ENCODE measurements at regions not wholly inside any gene's neighbourhood (a gene's known extent, or its start where the extent isn't known, plus 50 kb on each side); places are given as distances from the start of the nearest gene placed in this dataset.

DNA sequence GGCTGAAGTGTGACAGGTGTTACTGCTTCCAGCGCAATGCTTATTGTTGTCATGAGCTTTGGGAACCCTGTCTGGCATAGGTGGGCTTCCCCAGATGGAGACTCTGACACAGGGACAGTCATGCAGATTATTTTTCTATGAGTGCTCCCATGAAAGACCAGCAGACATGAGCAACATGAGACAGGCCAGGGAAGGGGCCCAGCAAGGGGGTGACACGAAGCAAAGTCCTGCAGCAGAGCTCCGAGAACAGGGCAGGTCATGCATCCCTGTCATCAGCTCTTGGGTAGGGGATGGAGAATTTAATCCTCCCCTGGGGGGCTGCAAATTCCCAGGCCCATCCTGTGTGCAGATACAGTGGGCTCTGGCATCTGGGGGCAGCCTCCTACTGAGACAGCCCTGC, 77.4 kb downstream of the CTAGE1 start:
- H3K36me3 ChIP-seq, result no peaks in the 10 kb centered on the region
- no peaks in the 10 kb centered on the region for H3K27me3 ChIP-seq
- WGBS, 2 donors (ENCODE audit: low coverage in 1 of 2), result 90% methylated on average over 3 of the region's 3 CpGs; no CpG with 5 or more reads in 1 of the 2 donors
- no peaks in the 10 kb centered on the region for H3K9me3 ChIP-seq
- no peak overlapping the region for H3K4me3 ChIP-seq
- peaks cover 0 to 17% (median 0%) of the 10 kb centered on the region in 3 donors for H3K4me1 ChIP-seq
- TF ChIP-seq EP300 (IDR thresholded peaks at IDR 0.05), result no peak
- TF ChIP-seq, protein P1, sequence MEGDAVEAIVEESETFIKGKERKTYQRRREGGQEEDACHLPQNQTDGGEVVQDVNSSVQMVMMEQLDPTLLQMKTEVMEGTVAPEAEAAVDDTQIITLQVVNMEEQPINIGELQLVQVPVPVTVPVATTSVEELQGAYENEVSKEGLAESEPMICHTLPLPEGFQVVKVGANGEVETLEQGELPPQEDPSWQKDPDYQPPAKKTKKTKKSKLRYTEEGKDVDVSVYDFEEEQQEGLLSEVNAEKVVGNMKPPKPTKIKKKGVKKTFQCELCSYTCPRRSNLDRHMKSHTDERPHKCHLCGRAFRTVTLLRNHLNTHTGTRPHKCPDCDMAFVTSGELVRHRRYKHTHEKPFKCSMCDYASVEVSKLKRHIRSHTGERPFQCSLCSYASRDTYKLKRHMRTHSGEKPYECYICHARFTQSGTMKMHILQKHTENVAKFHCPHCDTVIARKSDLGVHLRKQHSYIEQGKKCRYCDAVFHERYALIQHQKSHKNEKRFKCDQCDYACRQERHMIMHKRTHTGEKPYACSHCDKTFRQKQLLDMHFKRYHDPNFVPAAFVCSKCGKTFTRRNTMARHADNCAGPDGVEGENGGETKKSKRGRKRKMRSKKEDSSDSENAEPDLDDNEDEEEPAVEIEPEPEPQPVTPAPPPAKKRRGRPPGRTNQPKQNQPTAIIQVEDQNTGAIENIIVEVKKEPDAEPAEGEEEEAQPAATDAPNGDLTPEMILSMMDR (IDR thresholded peaks at IDR 0.05), result no peak
- no peak for TF ChIP-seq POLR2A (IDR thresholded peaks at IDR 0.05)
- no peak for TF ChIP-seq POLR2AphosphoS5 (IDR thresholded peaks at IDR 0.05)
- no peak overlapping the region for H3K27ac ChIP-seq
- ATAC-seq, result no peak

- no peak for ATAC-seq
- Histone ChIP-seq H3K9me3 (no peaks in the 10 kb centered on the region), H3K4me1 (peaks cover 0 to 13% (median 0%) of the 10 kb centered on the region in 3 donors), H3K27me3 (no peaks in the 10 kb centered on the region), H3K4me3 (no peak overlapping the region), H3K27ac (no peak overlapping the region), H3K36me3 (no peaks in the 10 kb centered on the region)
- TF ChIP-seq POLR2A (IDR thresholded peaks at IDR 0.05), result no peak
- TF ChIP-seq, protein P1 (IDR thresholded peaks at IDR 0.05), result no peak
- TF ChIP-seq POLR2AphosphoS5 (IDR thresholded peaks at IDR 0.05), result no peak
- TF ChIP-seq EP300 (IDR thresholded peaks at IDR 0.05), result no peak
- WGBS, 2 donors (ENCODE audit: low coverage in 1 of 2), result 48 to 77% methylated on average over 2 to 4 of the region's 4 CpGs
Measured at GRCh38 chr18:22339913-22340312, 77.8 kb downstream of the CTAGE1 start.

GRCh38 chr18:22337833-22338232, 79.9 kb downstream of the CTAGE1 start:
- H3K36me3 ChIP-seq, result no peaks in the 10 kb centered on the region
- no peaks in the 10 kb centered on the region for H3K27me3 ChIP-seq
- H3K4me3 ChIP-seq, result no peak overlapping the region
- no peak for TF ChIP-seq POLR2AphosphoS5 (IDR thresholded peaks at IDR 0.05)
- TF ChIP-seq, protein P1 (IDR thresholded peaks at IDR 0.05), result no peak
- no peak for TF ChIP-seq POLR2A (IDR thresholded peaks at IDR 0.05)
- TF ChIP-seq EP300 (IDR thresholded peaks at IDR 0.05), result no peak
- H3K27ac ChIP-seq, result peak overlapping the region in 1 of 4 donors; percentile 14
- H3K4me1 ChIP-seq, result peaks cover 0 to 13% (median 0%) of the 10 kb centered on the region in 3 donors
- H3K9me3 ChIP-seq, result no peaks in the 10 kb centered on the region
- no peak for ATAC-seq

DNA sequence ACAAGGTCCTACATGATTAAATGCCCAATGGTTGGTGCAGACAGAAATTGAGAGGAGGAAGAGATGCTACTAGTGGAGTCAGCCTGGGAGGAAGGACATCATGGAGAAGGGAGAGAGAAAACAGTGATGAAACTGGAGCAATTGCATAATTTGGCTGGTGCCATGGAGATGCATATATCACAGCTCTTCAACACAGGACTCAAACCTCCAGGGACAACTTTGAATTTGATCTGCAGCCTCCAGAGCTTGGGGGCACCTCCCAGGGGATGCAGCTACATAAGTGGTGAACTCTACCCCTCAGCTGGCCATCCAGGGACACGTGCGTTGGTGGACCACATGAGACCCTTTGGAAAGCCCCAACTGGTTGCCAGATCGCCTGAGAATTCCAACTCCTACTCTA, 80.4 kb downstream of the CTAGE1 start:
- no peak overlapping the region for H3K4me3 ChIP-seq
- WGBS, 2 donors (ENCODE audit: low coverage in 1 of 2), result 48 to 78% methylated on average over 3 of the region's 3 CpGs
- H3K4me1 ChIP-seq, result peaks cover 0 to 13% (median 0%) of the 10 kb centered on the region in 3 donors
- no peak for ATAC-seq
- no peak overlapping the region for H3K27ac ChIP-seq
- TF ChIP-seq POLR2AphosphoS5 (IDR thresholded peaks at IDR 0.05) (no peak), EP300 (IDR thresholded peaks at IDR 0.05) (no peak), POLR2A (IDR thresholded peaks at IDR 0.05) (no peak)
- TF ChIP-seq, protein P1 (IDR thresholded peaks at IDR 0.05), result no peak
- H3K9me3 ChIP-seq, result no peaks in the 10 kb centered on the region
- H3K36me3 ChIP-seq, result no peaks in the 10 kb centered on the region
- no peaks in the 10 kb centered on the region for H3K27me3 ChIP-seq

DNA sequence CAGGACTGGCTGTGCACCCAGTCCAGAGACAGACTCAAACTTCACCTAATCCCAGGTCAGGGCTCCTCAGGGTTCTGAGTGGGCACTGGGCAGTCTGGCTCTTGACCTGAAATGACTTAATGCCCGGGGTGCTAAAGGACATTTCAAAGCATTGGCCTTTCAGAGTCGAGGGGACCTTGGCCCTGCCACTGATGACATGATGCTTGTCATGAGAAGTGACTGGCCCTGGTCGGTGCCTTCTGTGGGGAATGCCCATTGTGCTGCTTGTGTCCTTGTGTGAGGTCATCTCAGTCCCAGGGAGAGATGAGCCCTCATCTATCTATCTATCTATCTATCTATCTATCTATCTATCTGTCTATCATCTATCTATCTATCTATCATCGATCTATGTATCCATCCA, 81.3 kb downstream of the CTAGE1 start:
- 83 to 100% methylated on average over 1 to 3 of the region's 4 CpGs for WGBS, 2 donors (ENCODE audit: low coverage in 1 of 2)
- H3K36me3 ChIP-seq, result no peaks in the 10 kb centered on the region
- no peak overlapping the region for H3K4me3 ChIP-seq
- TF ChIP-seq EP300 (IDR thresholded peaks at IDR 0.05) (no peak), POLR2AphosphoS5 (IDR thresholded peaks at IDR 0.05) (no peak), POLR2A (IDR thresholded peaks at IDR 0.05) (no peak)
- TF ChIP-seq, protein P1 (IDR thresholded peaks at IDR 0.05), result no peak
- no peak overlapping the region for H3K27ac ChIP-seq
- no peaks in the 10 kb centered on the region for H3K27me3 ChIP-seq
- peaks cover 0 to 13% (median 0%) of the 10 kb centered on the region in 3 donors for H3K4me1 ChIP-seq
- ATAC-seq, result no peak
- no peaks in the 10 kb centered on the region for H3K9me3 ChIP-seq

Data from gastroesophageal sphincter (tissue), 4 donors.